Urinary bladder (tissue), 3 donors: ENCODE measurements at regions not wholly inside any gene's neighbourhood (a gene's known extent, or its start where the extent isn't known, plus 50 kb on each side); places are given as distances from the start of the nearest gene placed in this dataset.
"Not testable (repeated sequence)": the region's sequence is repeated elsewhere in the genome, so short reads cannot be mapped to it uniquely, and the experiment has no call there.

Source experiments
- DNase-seq: peaks from one replicate; pipeline ENCODE4 v3.0.0-alpha.2; 2015; ENCODE audit errors: extremely low spot score
- H3K27ac ChIP-seq: one replicate; pipeline ENCODE4 v1.5.1; 2013; ENCODE audit warnings: low read depth, mild to moderate bottlenecking, moderate library complexity
- H3K36me3 ChIP-seq: one replicate; pipeline ENCODE4 v1.6.1; 2013; ENCODE audit warnings: mild to moderate bottlenecking, moderate library complexity; ENCODE audit not compliant: insufficient read depth
- H3K4me1 ChIP-seq: one replicate; pipeline ENCODE4 v1.6.1; 2013; ENCODE audit warnings: mild to moderate bottlenecking, moderate library complexity; ENCODE audit not compliant: insufficient read depth
- H3K4me3 ChIP-seq: one replicate; pipeline ENCODE4 v1.5.1; 2013; ENCODE audit warnings: low read depth, low read length
- WGBS: extraction: QIAGEN DNeasy Blood & Tissue Kit; methylation state at CpG from one replicate; pipeline ENCODE4 v1.1.7; 2013; 5-methylcytosine and 5-hydroxymethylcytosine counted together
- donor health status: healthy with polysubstance abuse.
- donor health status: healthy.

DNA sequence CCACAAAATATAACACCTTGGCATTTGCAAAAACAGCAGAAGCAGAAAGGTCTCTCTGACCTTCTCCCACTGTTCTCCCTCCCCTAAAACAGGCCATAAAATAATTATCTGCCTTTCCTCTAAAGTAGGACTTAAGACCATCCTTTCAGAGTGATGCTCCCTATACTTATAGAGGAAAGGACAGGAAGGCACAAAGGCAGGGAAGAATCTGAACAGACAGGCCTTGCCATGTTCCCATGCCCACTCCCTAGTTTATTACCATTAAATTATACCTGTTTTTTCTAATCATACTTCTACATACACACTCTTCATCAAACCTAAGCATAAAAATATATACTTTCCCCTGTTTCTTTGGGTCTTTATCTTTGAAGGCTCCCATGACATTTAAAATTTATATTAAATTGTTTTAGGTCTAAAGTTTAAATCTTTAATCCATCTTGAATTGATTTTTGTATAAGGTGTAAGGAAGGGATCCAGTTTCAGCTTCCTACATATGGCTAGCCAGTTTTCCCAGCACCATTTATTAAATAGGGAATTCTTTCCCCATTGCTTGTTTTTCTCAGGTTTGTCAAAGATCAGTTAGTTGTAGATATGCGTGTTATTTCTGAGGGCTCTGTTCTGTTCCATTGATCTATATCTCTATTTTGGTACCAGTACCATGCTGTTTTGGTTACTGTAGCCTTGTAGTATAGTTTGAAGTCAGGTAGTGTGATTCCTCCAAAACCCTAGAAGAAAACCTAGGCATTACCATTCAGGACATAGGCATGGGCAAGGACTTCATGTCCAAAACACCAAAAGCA lies 755.8 kb upstream of the ADGRB3 start:
- not testable (repeated sequence) for H3K4me1 ChIP-seq, H3K27ac ChIP-seq, DNase-seq, H3K4me3 ChIP-seq, H3K36me3 ChIP-seq
- WGBS, result 97% methylated on average over 1 of the region's 1 CpG

GRCh38 chr6:67878216-67878615 lies 756.9 kb upstream of the ADGRB3 start:
- WGBS, result 93% methylated on average over 7 of the region's 7 CpGs
- H3K4me3 ChIP-seq, H3K27ac ChIP-seq, H3K36me3 ChIP-seq, DNase-seq, H3K4me1 ChIP-seq: not testable (repeated sequence)

GRCh38 chr6:67877288-67877687 lies 757.8 kb upstream of the ADGRB3 start:
- Histone ChIP-seq H3K4me1 (no peaks in the 10 kb centered on the region), H3K27ac (no peak overlapping the region), H3K36me3 (no peaks in the 10 kb centered on the region), H3K4me3 (no peak overlapping the region)
- DNase-seq, result no peak
- WGBS, result 81% methylated on average over 2 of the region's 2 CpGs

- Histone ChIP-seq H3K4me3 (no peak overlapping the region), H3K36me3 (no peaks in the 10 kb centered on the region), H3K4me1 (no peaks in the 10 kb centered on the region), H3K27ac (no peak overlapping the region)
- no peak for DNase-seq
These were observed 759.2 kb upstream of the ADGRB3 start for GRCh38 chr6:67875877-67876383.

- Histone ChIP-seq H3K36me3 (no peaks in the 10 kb centered on the region), H3K4me3 (no peak overlapping the region), H3K4me1 (no peaks in the 10 kb centered on the region), H3K27ac (no peak overlapping the region)
- no peak for DNase-seq
These were observed 764.8 kb upstream of the ADGRB3 start for GRCh38 chr6:67870321-67870720.

GRCh38 chr6:67863346-67863745 lies 771.7 kb upstream of the ADGRB3 start:
- Histone ChIP-seq H3K4me1 (no peaks in the 10 kb centered on the region), H3K27ac (no peak overlapping the region), H3K4me3 (no peak overlapping the region), H3K36me3 (no peaks in the 10 kb centered on the region)
- 65% methylated on average over 2 of the region's 2 CpGs for WGBS
- DNase-seq, result no peak

GRCh38 chr6:67854098-67854497 lies 781.0 kb upstream of the ADGRB3 start:
- H3K4me3 ChIP-seq, result no peak overlapping the region
- no peak overlapping the region for H3K27ac ChIP-seq
- H3K4me1 ChIP-seq, result no peaks in the 10 kb centered on the region
- DNase-seq, result no peak
- H3K36me3 ChIP-seq, result no peaks in the 10 kb centered on the region

DNA sequence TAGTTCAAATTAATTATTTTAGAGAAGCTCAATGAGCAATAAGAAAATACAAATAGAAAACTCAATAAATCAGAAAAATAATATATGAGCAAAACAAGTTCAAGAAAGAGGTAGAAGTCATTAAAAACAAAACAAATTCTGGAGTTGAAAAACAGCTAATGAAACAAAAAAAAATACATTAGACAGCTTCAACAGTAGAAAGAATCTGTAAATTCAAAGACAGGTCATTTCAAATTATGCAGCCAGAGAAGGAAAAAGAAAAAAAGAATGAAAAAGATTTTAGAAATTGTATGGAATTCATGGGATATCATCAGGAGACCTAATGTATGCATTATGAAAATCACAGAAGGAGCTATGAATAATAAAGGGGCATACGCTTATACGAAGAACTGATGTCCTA lies 795.3 kb upstream of the ADGRB3 start:
- H3K36me3 ChIP-seq, result no peaks in the 10 kb centered on the region
- H3K4me3 ChIP-seq, result no peak overlapping the region
- no peak for DNase-seq
- no peak overlapping the region for H3K27ac ChIP-seq
- WGBS, result 94% methylated on average over 2 of the region's 2 CpGs
- no peaks in the 10 kb centered on the region for H3K4me1 ChIP-seq

GRCh38 chr6:67825201-67825895 lies 809.7 kb upstream of the ADGRB3 start:
- no peak overlapping the region for H3K4me3 ChIP-seq
- WGBS, result 95% methylated on average over 36 of the region's 36 CpGs

DNA sequence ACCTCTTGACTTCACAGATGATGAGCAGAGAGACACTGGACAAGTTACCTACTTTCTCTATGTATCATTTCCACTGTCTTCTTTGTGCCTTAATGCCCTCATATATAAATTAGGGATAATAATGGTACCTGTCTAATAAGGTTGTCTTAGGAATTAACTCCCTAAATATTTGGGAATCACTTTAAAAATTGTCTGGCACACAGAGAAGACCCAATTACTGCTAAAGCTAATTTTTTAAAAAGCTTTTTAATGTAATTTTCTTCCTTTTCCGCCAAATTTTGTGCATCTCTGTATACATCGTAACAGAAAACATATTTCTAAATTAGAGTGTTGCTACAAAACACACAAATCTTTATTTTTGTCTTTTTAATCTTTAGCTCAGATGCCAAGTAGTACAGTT lies 816.8 kb upstream of the ADGRB3 start:
- H3K4me3 ChIP-seq, result no peak overlapping the region
- no peak overlapping the region for H3K27ac ChIP-seq
- no peaks in the 10 kb centered on the region for H3K36me3 ChIP-seq
- WGBS, result 74% methylated on average over 2 of the region's 2 CpGs
- no peak for DNase-seq
- no peaks in the 10 kb centered on the region for H3K4me1 ChIP-seq

More at GRCh38 chr6:67825201-67825895, 809.7 kb upstream of the ADGRB3 start:
- Histone ChIP-seq H3K27ac (no peak overlapping the region), H3K36me3 (no peaks in the 10 kb centered on the region), H3K4me1 (no peaks in the 10 kb centered on the region)
- no peak for DNase-seq

DNA sequence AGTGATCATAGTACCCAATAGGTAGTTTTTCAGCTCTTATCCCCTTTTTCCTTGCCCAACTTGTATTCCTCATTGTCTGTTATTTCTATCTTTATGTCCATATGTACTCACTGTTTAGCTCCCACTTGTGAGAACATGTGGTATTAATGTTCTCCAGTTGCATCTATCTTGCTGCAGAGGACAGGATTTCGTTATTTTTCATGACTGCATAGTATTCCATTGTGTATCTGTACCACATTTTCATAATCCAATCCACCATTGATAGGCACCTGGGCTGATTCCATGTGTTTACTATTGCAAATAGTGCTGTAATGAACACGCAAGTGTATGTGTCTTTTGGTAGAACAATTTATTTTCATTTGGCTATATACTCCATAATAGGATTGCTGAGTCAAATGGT lies 819.5 kb upstream of the ADGRB3 start:
- no peak for DNase-seq
- WGBS, result 59% methylated on average over 2 of the region's 2 CpGs

DNA sequence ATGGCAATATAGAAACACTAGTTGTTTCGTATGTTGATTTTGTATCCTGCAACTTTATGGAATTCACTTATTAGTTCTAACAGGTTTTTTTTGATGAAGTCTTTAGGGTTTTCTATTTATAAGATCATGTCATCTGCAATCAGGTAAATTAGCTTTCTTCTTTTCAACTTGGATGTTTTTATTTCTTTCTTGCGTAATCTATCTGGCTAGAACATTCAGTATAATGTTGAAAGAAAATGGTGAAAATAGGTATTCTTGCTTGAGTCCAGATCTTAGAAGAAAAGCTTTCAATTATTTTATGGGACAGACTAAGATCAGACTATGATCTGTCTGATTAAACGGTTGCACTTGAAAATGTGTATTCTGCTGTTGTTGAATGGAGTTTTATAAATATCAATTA lies 820.8 kb upstream of the ADGRB3 start:
- 93% methylated on average over 3 of the region's 3 CpGs for WGBS
- Histone ChIP-seq H3K36me3 (no peaks in the 10 kb centered on the region), H3K27ac (no peak overlapping the region), H3K4me1 (no peaks in the 10 kb centered on the region), H3K4me3 (no peak overlapping the region)
- DNase-seq, result no peak

More for the DNA sequence above, 819.5 kb upstream of the ADGRB3 start:
- Histone ChIP-seq H3K36me3 (no peaks in the 10 kb centered on the region), H3K4me3 (no peak overlapping the region), H3K27ac (no peak overlapping the region), H3K4me1 (no peaks in the 10 kb centered on the region)

- whole genome bisulfite sequencing, result 99% methylated on average over 1 of the region's 1 CpG
These were observed 822.4 kb upstream of the ADGRB3 start for GRCh38 chr6:67812693-67813092.

DNA sequence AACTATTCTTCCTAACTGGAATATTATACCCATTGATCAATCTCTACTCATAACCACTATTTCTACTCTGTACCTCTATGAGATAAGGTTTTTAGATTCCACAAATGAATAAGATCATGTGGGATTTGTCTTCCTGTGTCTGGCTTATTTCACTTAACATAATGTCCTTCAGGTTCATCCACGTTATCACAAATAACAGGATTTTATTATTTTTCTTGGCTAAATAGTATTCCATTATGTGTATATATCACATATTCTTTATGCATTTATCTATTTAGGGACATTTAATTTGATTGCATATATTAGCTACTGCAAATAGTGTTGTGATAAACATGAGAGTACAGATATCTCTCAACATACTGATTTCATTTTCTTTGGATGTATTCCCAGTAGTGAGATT lies 823.0 kb upstream of the ADGRB3 start:
- no peak overlapping the region for H3K27ac ChIP-seq
- 84% methylated on average over 1 of the region's 1 CpG for WGBS
- DNase-seq, result no peak
- no peak overlapping the region for H3K4me3 ChIP-seq
- H3K4me1 ChIP-seq, result no peaks in the 10 kb centered on the region
- H3K36me3 ChIP-seq, result no peaks in the 10 kb centered on the region

More at GRCh38 chr6:67812693-67813092, 822.4 kb upstream of the ADGRB3 start:
- no peak overlapping the region for H3K4me3 ChIP-seq
- H3K4me1 ChIP-seq, result no peaks in the 10 kb centered on the region
- DNase-seq, result no peak
- no peak overlapping the region for H3K27ac ChIP-seq
- no peaks in the 10 kb centered on the region for H3K36me3 ChIP-seq
